Right renal cortex interstitium (tissue), 3 donors: ENCODE measurements at regions not wholly inside any gene's neighbourhood (a gene's known extent, or its start where the extent isn't known, plus 50 kb on each side); places are given as distances from the start of the nearest gene placed in this dataset.

Experiments used
- DNase-seq, 3 donors: peaks; one replicate each; pipeline ENCODE4 v3.0.0-alpha.2; 2013; ENCODE audit warnings: low read depth in 3 of 3, low spot score in 2 of 3

DNA sequence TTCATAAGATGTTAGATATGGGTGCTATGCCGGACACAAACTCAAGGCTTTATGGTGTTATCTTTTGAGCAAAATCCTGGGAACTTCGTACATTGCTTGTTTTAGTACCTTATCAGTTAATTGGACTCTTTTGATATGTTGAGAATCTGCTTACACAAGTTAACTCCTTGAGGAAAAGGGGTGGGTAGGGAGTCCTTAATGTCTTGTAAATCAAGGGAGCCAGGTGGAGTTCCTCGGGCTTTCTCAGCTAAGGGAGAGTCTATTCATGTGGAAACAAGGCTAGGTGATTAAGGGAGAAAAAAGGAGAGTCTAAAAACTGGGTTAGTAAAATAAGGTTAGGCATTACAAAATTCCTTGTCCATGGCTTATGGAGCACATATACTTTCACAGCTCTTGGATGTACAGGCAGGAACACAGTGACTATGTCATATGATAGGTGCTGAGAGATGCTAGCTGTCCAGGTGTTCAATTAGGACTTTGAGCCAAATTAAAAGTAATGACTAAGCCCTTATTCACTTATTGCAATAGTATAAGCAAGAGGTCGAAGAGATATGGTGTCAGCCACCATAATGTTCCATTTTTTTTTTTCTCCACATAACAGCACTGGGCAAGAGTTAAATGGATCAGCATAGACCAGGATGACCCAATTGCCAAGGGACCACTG is 59.5 kb upstream of the DYNAP start:
- DNase-seq: no peak

GRCh38 chr18:54532222-54532621 is 58.8 kb upstream of the DYNAP start:
- no peak for DNase-seq

- DNase-seq: no peak
Measured at GRCh38 chr18:54532962-54533361, 58.1 kb upstream of the DYNAP start.
